Lower leg skin (tissue), 3 donors: ENCODE measurements at regions not wholly inside any gene's neighbourhood (a gene's known extent, or its start where the extent isn't known, plus 50 kb on each side); places are given as distances from the start of the nearest gene placed in this dataset.

Experiments used
- CTCF ChIP-seq, 3 donors: fragments of 450-650 bp; IDR thresholded peaks; one replicate each; pipeline ENCODE4 v1.5.1; 2016; ENCODE audit warnings: antibody characterized with exemption in 3 of 3, mild to moderate bottlenecking in 3 of 3, moderate library complexity in 2 of 3
- POLR2A ChIP-seq, 2 donors: fragments of 450-650 bp; IDR thresholded peaks; one replicate each; pipeline ENCODE4 v1.6.1; 2016 to 2017; ENCODE audit warnings: antibody characterized with exemption in 2 of 2, mild to moderate bottlenecking in 1 of 2, moderate library complexity in 1 of 2

GRCh38 chr3:73773233-73773632 lies 148.5 kb upstream of the PDZRN3 start:
- TF ChIP-seq POLR2A (IDR thresholded peaks at IDR 0.05) (no peak), CTCF (IDR thresholded peaks at IDR 0.05) (no peak)
